Activated CD4-positive, alpha-beta T cell treated with anti-CD3 and anti-CD28 coated beads, Interleukin-10, Interleukin-2, amounts not matched to agents 100 ng/mL and 50 ng/mL, durations not matched to agents 16 hours and 8 hours (primary cell): ENCODE measurements at regions not wholly inside any gene's neighbourhood (a gene's known extent, or its start where the extent isn't known, plus 50 kb on each side); places are given as distances from the start of the nearest gene placed in this dataset.
"Not testable (repeated sequence)": the region's sequence is repeated elsewhere in the genome, so short reads cannot be mapped to it uniquely, and the experiment has no call there.

Experiments
- DNase-seq: peaks from one replicate; pipeline ENCODE4 v3.0.0-alpha.2; 2020

GRCh38 chr17:68778726-68779125 is 176.5 kb downstream of the ABCA8 start:
- DNase-seq = no peak

- DNase-seq = no peak
Measured at GRCh38 chr17:68777856-68778694, 176.9 kb upstream of the FAM20A start.

- DNase-seq = peak; percentile 33
Measured at GRCh38 chr17:68777243-68777855, 176.2 kb upstream of the FAM20A start.

GRCh38 chr17:68776451-68776850 is 175.3 kb upstream of the FAM20A start:
- DNase-seq = no peak

- DNase-seq = no peak
Measured at GRCh38 chr17:68775969-68776368, 174.8 kb upstream of the FAM20A start.

DNA sequence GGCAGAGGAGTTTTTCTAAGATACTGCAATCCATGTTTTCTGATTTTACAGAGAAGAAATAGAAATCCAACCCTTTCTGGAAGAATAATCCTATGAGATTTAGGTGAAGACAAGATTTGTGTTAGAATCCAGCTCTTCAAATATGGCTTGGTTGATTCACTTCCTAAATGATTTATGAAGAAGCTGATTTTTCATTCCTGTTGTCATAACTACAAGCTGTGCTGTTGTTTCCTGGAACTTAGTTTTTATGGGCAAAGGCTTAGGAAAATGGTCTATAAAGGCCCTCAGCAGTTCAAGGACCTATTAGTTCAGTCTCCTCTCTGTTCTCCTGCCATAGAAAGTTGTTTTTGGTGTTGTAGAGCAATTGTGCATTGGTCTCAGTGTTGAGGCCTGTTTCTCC is 174.2 kb upstream of the FAM20A start:
- DNase-seq = no peak

GRCh38 chr17:68771867-68772515 is 170.8 kb upstream of the FAM20A start:
- DNase-seq = peak; percentile 24

- no peak for DNase-seq
Measured at GRCh38 chr17:68768804-68769203, 167.6 kb upstream of the FAM20A start.

DNA sequence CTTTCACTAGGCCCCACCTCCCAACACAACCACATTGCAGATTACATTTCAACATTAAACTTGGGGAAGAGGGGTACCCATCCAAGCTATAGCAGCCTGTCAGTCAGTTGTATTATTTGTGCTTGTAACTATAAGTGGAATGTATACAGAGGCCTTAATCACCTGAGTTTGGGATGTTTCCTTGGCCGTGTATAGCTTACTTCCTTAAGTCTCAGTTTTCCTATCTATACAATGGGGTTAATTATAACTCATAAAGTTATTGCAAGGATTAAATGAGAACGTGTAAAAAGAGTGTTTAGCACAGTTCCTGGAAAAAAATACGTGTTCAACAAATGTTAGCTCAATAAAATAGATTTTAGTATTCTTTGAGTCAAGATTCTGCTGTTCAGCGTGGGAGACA is 165.5 kb upstream of the FAM20A start:
- no peak for DNase-seq

GRCh38 chr17:68763562-68763961 is 162.4 kb upstream of the FAM20A start:
- peak; percentile 8 for DNase-seq

DNA sequence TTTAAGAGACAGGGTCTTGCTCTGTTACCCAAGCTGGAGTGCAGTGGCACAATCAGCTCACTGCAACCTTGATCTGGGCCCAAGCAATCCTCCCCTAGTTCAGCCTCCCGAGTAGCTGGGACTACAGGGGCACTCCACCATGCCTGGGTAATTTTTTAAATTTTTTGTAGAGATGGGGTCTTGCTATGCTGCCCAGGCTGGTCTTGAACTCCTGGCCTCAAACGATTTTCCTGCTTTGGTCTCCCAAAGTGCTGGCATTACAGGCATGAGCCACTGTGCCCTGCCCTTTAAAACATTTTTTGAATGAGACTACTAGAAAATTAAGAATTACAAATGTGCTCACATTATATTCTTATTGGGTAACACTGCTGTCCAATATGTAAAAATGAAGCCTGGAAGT is 161.7 kb upstream of the FAM20A start:
- no peak for DNase-seq

DNA sequence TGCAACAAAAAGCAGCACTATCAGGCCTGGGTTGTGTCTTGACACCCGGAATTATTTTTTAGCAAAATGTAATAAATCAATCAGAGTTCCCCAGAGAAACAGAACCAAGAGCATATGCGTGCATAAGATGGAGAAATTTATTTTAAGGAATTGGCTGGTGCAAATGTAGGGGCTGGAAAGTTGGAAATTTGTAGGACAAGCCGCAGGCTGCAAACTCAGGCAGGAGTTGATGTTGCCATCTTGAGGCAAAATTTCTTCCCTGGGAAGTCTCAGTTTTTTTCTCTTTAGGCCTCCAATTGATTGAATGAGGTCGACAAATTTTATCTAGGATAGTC is 158.9 kb upstream of the FAM20A start:
- DNase-seq = no peak

GRCh38 chr17:68759343-68760140 is 158.4 kb upstream of the FAM20A start:
- DNase-seq = peak; percentile 75

DNA sequence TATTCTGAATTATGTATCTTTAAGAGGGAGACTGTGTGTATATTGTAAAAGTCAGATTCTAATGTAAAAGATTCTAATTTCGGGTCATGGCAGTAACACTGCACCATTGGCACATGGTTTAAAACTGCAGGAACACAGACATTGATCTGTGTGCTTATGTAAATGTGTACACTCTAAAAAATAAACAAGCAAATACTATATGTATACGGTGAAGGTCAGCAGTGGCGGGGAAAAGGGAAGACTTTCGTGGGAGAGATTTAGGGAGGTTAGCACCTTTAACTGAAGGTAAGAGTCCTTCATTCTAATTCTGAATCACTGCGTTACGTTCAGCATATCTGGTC is 157.8 kb upstream of the FAM20A start:
- DNase-seq = no peak

- not testable (repeated sequence) for DNase-seq
Measured at GRCh38 chr17:68757866-68758757, 156.9 kb upstream of the FAM20A start.

DNA sequence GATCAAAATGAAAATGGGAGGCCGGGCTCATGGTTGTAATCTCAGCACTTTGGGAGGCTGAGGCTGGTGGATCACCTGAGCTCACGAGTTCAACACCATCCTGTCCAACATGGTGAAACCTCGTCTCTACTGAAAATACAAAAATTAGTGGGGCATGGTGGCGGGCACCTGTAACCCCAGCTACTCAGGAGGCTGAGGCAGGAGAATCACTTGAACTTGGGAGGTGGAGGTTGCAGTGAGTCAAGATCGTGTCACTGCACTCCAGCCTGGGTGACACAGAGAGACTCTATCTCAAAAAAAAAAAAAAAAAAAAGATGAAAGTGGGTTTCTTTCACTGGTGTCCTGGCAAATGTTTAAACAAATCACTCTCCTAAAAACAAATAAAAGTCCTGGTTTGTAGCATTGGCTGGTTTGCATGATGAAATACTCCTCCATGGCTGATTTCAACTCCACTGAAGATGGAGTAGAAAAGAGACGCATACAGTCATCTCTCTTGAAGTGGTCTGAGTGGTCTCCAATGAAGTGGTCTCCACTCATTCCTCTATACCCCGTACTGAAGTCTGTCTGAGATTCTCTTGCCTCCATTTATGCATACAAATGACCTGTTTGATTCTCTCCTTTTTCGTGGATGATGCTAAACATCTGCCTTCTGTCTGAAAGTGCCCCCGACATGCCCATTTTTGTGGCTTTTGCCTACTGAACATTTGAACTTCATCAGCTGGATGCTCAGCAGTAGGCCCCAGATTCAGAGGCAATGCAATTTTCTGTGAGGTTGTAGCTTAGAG is 153.0 kb upstream of the FAM20A start:
- DNase-seq = no peak

DNA sequence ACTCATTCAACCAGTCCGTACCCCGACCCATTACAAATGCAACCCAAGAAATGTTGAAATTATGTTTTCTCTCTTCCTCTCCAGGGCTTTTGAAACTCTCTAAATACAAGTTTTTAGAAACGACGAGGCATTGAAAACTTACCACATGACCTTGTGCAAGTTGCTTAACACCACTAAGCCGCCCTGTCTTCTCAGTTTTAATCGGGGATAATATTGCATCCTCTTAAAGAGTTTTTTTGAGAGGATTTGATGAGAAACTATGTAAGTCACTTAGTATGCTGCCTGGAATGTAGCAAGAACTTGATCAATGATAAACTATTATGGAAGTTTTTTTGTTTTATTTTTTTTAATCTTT is 149.0 kb upstream of the FAM20A start:
- DNase-seq = no peak

GRCh38 chr17:68749349-68750207 is 148.4 kb upstream of the FAM20A start:
- DNase-seq = no peak

- no peak for DNase-seq
Measured at GRCh38 chr17:68748381-68748780, 147.2 kb upstream of the FAM20A start.

DNA sequence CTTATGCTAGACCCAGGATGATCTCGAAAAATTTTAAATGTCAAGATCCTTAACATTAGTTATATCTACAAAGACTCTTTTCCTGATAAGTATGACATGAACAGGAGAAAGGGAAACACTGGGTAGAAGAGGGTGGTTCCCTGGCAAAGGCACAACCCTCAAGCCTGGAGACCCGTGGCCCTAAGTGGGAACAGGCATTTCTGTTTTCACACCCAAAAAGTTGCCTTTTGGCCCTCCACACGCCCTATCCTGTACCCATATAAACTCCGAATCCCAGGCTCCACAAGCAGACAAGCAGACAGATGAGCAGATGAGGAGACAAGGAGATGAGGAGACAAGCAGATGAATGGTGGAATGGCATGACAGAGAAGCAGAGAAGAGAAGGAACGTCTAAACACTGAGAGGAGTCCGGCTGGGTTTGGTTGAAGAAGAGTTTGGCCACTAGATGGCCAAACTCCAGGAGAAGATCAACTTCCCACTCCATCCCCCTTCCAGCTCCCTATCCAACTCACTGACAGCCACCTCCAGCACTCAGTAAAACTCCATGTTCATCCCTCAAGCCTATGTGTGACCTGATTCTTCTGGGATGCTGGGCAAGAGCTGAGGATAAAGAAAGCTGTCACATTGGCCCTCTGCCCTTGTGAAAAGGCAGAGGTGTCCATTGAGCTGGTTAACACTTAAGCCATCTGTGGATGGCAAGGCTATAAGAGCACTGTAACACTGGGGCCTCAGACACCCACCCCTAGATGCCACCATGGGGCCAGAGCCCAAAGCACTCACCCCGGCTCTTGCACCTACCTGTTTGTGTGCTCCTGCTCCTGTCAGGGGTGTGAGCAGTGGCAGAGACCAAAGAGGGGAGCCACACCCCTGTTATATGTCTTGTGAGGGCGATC is 139.6 kb upstream of the FAM20A start:
- DNase-seq = no peak
